Osteoblast (primary cell): ENCODE measurements at regions not wholly inside any gene's neighbourhood (a gene's known extent, or its start where the extent isn't known, plus 50 kb on each side); places are given as distances from the start of the nearest gene placed in this dataset.

Experiments used
- DNase-seq: peaks from one replicate; pipeline ENCODE4 v3.0.0; 2011; ENCODE audit warnings: low spot score, mixed read lengths; ENCODE audit not compliant: insufficient read length; ENCODE audit errors: missing footprints
- H2AFZ ChIP-seq: 2 replicates; pipeline ENCODE4 v1.6.0; 2011; ENCODE audit warnings: mild to moderate bottlenecking, low read length
- H3K27ac ChIP-seq: 2 replicates; pipeline ENCODE4 v1.5.1; 2011; ENCODE audit warnings: mild to moderate bottlenecking, low read depth, low read length, moderate library complexity
- H3K27me3 ChIP-seq: 2 replicates; pipeline ENCODE4 v1.6.0; 2012; ENCODE audit warnings: mild to moderate bottlenecking, control low read depth, inconsistent platforms, low read length, moderate library complexity; ENCODE audit not compliant: insufficient read depth
- H3K36me3 ChIP-seq: 2 replicates; pipeline ENCODE4 v1.5.1; 2011; ENCODE audit warnings: mild to moderate bottlenecking, low read length, control low read depth, moderate library complexity; ENCODE audit not compliant: insufficient read depth
- H3K4me1 ChIP-seq: 2 replicates; pipeline ENCODE4 v1.5.1; 2011; ENCODE audit warnings: mild to moderate bottlenecking, low read length, control low read depth, moderate library complexity; ENCODE audit not compliant: insufficient read depth
- H3K4me2 ChIP-seq: 2 replicates; pipeline ENCODE4 v1.6.0; 2011; ENCODE audit warnings: mild to moderate bottlenecking, low read length; ENCODE audit not compliant: insufficient read depth
- H3K4me3 ChIP-seq: fragments of 200-600 bp; sonication (generic); 3 replicates; pipeline ENCODE4 v1.5.1; 2012; ENCODE audit warnings: mild to moderate bottlenecking, low read length, inconsistent platforms; ENCODE audit not compliant: insufficient read depth
- H3K79me2 ChIP-seq: 2 replicates; pipeline ENCODE4 v1.6.0; 2012; ENCODE audit warnings: mild to moderate bottlenecking, low read length, control low read depth, inconsistent platforms; ENCODE audit not compliant: insufficient read depth
- H3K9me3 ChIP-seq: 2 replicates; pipeline ENCODE4 v1.5.1; 2011; ENCODE audit warnings: low read depth, low read length, control low read depth
- H4K20me1 ChIP-seq: 2 replicates; pipeline ENCODE4 v1.6.0; 2012; ENCODE audit warnings: mild to moderate bottlenecking, low read length, control low read depth; ENCODE audit not compliant: insufficient read depth
- CTCF ChIP-seq: IDR thresholded peaks from 2 replicates; pipeline ENCODE4 v1.5.1; 2011; ENCODE audit warnings: mild to moderate bottlenecking, low read depth, low read length, moderate library complexity; ENCODE audit errors: extremely low read depth

- no peaks in the 10 kb centered on the region for H3K79me2 ChIP-seq
- no peaks in the 10 kb centered on the region for H3K9me3 ChIP-seq
- H2AFZ ChIP-seq, result no peak overlapping the region
- no peak for DNase-seq
- no peaks in the 10 kb centered on the region for H3K4me1 ChIP-seq
- H3K27ac ChIP-seq, result no peak overlapping the region
- no peaks in the 10 kb centered on the region for H3K36me3 ChIP-seq
- no peak overlapping the region for H3K4me2 ChIP-seq
- no peak for TF ChIP-seq CTCF
- H3K27me3 ChIP-seq, result no peaks in the 10 kb centered on the region
- no peak overlapping the region for H3K4me3 ChIP-seq
- no peaks in the 10 kb centered on the region for H4K20me1 ChIP-seq
Measured at GRCh38 chr5:15220642-15221173, 279.3 kb upstream of the FBXL7 start.

DNA sequence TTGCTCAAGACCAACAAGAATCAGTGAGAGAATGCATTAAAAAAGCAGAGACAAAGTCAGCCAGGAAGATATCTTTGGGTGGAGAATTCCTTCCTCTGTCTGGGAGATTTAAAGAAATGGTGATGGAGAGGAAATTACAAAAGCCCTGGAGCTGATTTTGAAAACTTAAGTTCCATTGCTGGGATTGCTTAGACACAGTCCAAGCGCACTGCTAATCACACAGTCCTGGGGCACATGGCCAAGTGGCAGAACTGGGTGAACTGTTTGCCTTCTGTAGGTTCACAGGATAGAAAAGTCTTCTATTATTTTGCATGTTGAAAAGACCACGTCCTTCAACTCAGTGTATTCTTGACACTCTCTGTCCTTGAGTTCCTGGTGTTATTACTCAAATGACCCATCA, 284.9 kb upstream of the FBXL7 start:
- TF ChIP-seq CTCF, result no peak
- no peak overlapping the region for H3K27ac ChIP-seq

GRCh38 chr5:15214010-15214409, 286.0 kb upstream of the FBXL7 start:
- Histone ChIP-seq H3K27me3 (no peaks in the 10 kb centered on the region), H3K4me2 (no peak overlapping the region), H2AFZ (no peak overlapping the region), H3K27ac (no peak overlapping the region), H3K79me2 (no peaks in the 10 kb centered on the region), H3K9me3 (no peaks in the 10 kb centered on the region), H3K4me1 (no peaks in the 10 kb centered on the region), H4K20me1 (no peaks in the 10 kb centered on the region), H3K4me3 (no peak overlapping the region), H3K36me3 (no peaks in the 10 kb centered on the region)
- no peak for TF ChIP-seq CTCF
- DNase-seq, result no peak

More for the DNA sequence above, 284.9 kb upstream of the FBXL7 start:
- Histone ChIP-seq H3K4me1 (no peaks in the 10 kb centered on the region), H3K9me3 (no peaks in the 10 kb centered on the region), H2AFZ (no peak overlapping the region), H4K20me1 (no peaks in the 10 kb centered on the region), H3K4me2 (no peak overlapping the region), H3K79me2 (no peaks in the 10 kb centered on the region), H3K36me3 (no peaks in the 10 kb centered on the region), H3K27me3 (no peaks in the 10 kb centered on the region), H3K4me3 (no peak overlapping the region)
- DNase-seq, result no peak

DNA sequence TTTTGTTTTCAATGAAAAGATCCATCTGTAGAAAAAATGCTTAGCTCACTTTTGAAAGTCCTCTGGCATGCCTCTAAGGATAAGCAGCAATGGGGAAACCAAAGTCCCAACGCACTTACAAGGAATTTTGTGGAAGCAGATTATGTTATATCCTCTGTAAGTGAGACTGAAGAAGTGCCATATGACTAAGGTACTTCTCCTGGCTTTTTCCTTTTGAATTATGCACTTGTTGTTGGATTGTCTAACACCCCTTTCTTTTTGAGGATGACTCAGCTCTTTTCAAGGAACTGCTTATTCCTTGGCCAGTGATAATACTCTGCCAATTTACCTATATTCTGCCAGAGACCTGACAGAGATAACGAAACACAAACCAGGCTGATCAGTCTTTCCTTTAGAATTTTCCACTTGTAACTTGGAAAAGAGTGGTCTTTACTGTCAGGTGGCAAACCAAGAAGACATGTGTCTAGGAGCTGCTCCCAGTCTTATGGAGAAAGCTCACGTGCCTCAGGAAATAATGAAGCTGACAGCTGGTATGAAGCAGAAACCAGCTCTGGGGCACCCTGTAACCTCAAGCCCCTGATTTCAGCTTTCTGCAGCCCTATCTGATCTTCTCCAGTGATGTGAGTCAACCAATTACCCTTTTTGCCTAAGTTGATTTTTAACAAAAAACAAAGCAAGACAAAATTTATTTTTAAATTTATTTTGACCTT, 290.8 kb upstream of the FBXL7 start:
- Histone ChIP-seq H2AFZ (no peak overlapping the region), H3K4me2 (no peak overlapping the region), H3K4me1 (no peaks in the 10 kb centered on the region), H3K27me3 (no peaks in the 10 kb centered on the region), H3K79me2 (no peaks in the 10 kb centered on the region), H3K9me3 (no peaks in the 10 kb centered on the region), H4K20me1 (no peaks in the 10 kb centered on the region), H3K36me3 (no peaks in the 10 kb centered on the region), H3K4me3 (no peak overlapping the region), H3K27ac (no peak overlapping the region)
- no peak for TF ChIP-seq CTCF
- DNase-seq, result no peak
